ENCODE measurements at regions not wholly inside any gene's neighbourhood (a gene's known extent, or its start where the extent isn't known, plus 50 kb on each side); places are given as distances from the start of the nearest gene placed in this dataset.

- Mint-ChIP-seq H3K9me3 (peaks cover 2% of the 10 kb centered on the region), H3K27ac (no peak overlapping the region), H3K36me3 (ENCODE audit: low read depth) (no peaks in the 10 kb centered on the region), H3K27me3 (peaks cover 13% of the 10 kb centered on the region), H3K4me3 (no peak overlapping the region), H3K4me1 (ENCODE audit: low read depth) (no peaks in the 10 kb centered on the region)
- ATAC-seq (ENCODE audit: poor library complexity) (no peak), DNase-seq (no peak)
- Histone ChIP-seq H3K4me3 (ENCODE audit: low read length) (no peak overlapping the region), H3K9me3 (ENCODE audit: control insufficient read depth in 1 of 2, insufficient read depth in 1 of 2, low read length in 2 of 2) (peaks cover 0 to 4% of the 10 kb centered on the region in 2 experiments), H3K27ac (ENCODE audit: low read depth in 1 of 2, low read length in 2 of 2) (no peak overlapping the region), H3K27me3 (ENCODE audit: control insufficient read depth in 1 of 2, insufficient read depth in 2 of 2, low read length in 2 of 2) (peaks cover 0 to 6% of the 10 kb centered on the region in 2 experiments), H3K4me1 (ENCODE audit: insufficient read depth, low read length) (no peaks in the 10 kb centered on the region), H3K36me3 (ENCODE audit: insufficient read depth, low read length) (no peaks in the 10 kb centered on the region)
- POLR2A ChIA-PET = no interaction called here
- TF ChIP-seq, protein P1, sequence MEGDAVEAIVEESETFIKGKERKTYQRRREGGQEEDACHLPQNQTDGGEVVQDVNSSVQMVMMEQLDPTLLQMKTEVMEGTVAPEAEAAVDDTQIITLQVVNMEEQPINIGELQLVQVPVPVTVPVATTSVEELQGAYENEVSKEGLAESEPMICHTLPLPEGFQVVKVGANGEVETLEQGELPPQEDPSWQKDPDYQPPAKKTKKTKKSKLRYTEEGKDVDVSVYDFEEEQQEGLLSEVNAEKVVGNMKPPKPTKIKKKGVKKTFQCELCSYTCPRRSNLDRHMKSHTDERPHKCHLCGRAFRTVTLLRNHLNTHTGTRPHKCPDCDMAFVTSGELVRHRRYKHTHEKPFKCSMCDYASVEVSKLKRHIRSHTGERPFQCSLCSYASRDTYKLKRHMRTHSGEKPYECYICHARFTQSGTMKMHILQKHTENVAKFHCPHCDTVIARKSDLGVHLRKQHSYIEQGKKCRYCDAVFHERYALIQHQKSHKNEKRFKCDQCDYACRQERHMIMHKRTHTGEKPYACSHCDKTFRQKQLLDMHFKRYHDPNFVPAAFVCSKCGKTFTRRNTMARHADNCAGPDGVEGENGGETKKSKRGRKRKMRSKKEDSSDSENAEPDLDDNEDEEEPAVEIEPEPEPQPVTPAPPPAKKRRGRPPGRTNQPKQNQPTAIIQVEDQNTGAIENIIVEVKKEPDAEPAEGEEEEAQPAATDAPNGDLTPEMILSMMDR (IDR thresholded peaks at IDR 0.05) = no peak
- intact Hi-C loops (cut with DNase I, micrococcal nuclease) = no loop called here
- CTCF ChIA-PET = no interaction called here
Measured at GRCh38 chr18:50444539-50444938, 69.7 kb downstream of the SKA1 start.

- CTCF ChIA-PET = no interaction called here
Measured at GRCh38 chr18:50446629-50447028, 71.8 kb downstream of the SKA1 start.

DNA sequence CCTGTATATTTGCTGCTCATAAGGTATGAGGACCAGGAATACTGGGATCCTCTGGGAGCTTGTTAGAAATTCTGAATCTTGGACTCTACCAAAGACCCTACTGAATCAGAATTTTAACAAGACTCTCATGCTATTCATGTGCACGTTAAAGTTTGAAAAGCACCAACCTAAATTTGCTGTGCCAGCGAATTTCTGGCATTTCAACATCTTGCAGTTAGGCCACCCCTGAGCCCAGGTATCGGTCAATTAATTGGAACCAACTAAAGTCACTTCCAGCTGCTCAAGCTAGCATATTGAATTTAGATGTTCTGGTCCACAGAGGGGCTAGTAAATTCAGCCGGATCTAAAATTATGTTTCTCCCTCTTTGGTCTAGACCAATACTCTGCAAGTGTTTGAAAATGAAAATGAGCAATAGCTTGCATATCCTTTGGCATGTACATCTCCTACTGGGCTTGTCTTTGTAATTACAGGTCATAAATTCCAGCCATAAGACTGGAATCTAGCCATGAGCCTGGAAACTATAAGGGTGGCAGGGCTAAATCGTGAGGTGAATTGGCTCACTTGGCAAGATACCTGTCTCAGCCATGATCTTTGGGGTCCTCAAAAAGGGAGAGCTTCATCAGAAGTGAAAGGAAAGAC, 72.4 kb downstream of the SKA1 start:
- CTCF ChIA-PET = no interaction called here
- no peaks in the 10 kb centered on the region for H3K4me1 Mint-ChIP-seq (ENCODE audit: low read depth)
- intact Hi-C loops (cut with DNase I, micrococcal nuclease) = no loop called here

More at GRCh38 chr18:50446629-50447028, 71.8 kb downstream of the SKA1 start:
- intact Hi-C loops (cut with DNase I, micrococcal nuclease) = no loop called here
- TF ChIP-seq, protein P1 (IDR thresholded peaks at IDR 0.05) = no peak
- no peaks in the 10 kb centered on the region for H3K4me1 ChIP-seq (ENCODE audit: insufficient read depth, low read length)
- DNase-seq = no peak
- no peaks in the 10 kb centered on the region for H3K36me3 ChIP-seq (ENCODE audit: insufficient read depth, low read length)
- Mint-ChIP-seq H3K9me3 (peaks cover 2% of the 10 kb centered on the region), H3K4me1 (ENCODE audit: low read depth) (no peaks in the 10 kb centered on the region), H3K27me3 (peaks cover 13% of the 10 kb centered on the region), H3K4me3 (no peak overlapping the region), H3K27ac (no peak overlapping the region), H3K36me3 (ENCODE audit: low read depth) (no peaks in the 10 kb centered on the region)
- peaks cover 0 to 6% of the 10 kb centered on the region in 2 experiments for H3K27me3 ChIP-seq (ENCODE audit: control insufficient read depth in 1 of 2, insufficient read depth in 2 of 2, low read length in 2 of 2)
- POLR2A ChIA-PET = no interaction called here
- no peak overlapping the region for H3K4me3 ChIP-seq (ENCODE audit: low read length)
- no peak for ATAC-seq (ENCODE audit: poor library complexity)
- no peak overlapping the region for H3K27ac ChIP-seq (ENCODE audit: low read depth in 1 of 2, low read length in 2 of 2)
- peaks cover 0 to 4% of the 10 kb centered on the region in 2 experiments for H3K9me3 ChIP-seq (ENCODE audit: control insufficient read depth in 1 of 2, insufficient read depth in 1 of 2, low read length in 2 of 2)

More for the DNA sequence above, 72.4 kb downstream of the SKA1 start:
- ATAC-seq (ENCODE audit: poor library complexity) (no peak), DNase-seq (no peak)
- peaks cover 0 to 4% of the 10 kb centered on the region in 2 experiments for H3K9me3 ChIP-seq (ENCODE audit: control insufficient read depth in 1 of 2, insufficient read depth in 1 of 2, low read length in 2 of 2)
- TF ChIP-seq, protein P1 (IDR thresholded peaks at IDR 0.05) = no peak
- H3K36me3 Mint-ChIP-seq (ENCODE audit: low read depth) = no peaks in the 10 kb centered on the region
- H3K27me3 Mint-ChIP-seq = peaks cover 13% of the 10 kb centered on the region
- no peak overlapping the region for H3K4me3 ChIP-seq (ENCODE audit: low read length)
- no peak overlapping the region for H3K27ac ChIP-seq (ENCODE audit: low read depth in 1 of 2, low read length in 2 of 2)
- peaks cover 2% of the 10 kb centered on the region for H3K9me3 Mint-ChIP-seq
- POLR2A ChIA-PET = no interaction called here
- H3K4me1 ChIP-seq (ENCODE audit: insufficient read depth, low read length) = no peaks in the 10 kb centered on the region
- H3K27me3 ChIP-seq (ENCODE audit: control insufficient read depth in 1 of 2, insufficient read depth in 2 of 2, low read length in 2 of 2) = peaks cover 0 to 6% of the 10 kb centered on the region in 2 experiments
- H3K4me3 Mint-ChIP-seq = no peak overlapping the region
- H3K27ac Mint-ChIP-seq = no peak overlapping the region
- H3K36me3 ChIP-seq (ENCODE audit: insufficient read depth, low read length) = no peaks in the 10 kb centered on the region
